Thyroid gland (tissue), 4 donors: ENCODE measurements at regions not wholly inside any gene's neighbourhood (a gene's known extent, or its start where the extent isn't known, plus 50 kb on each side); places are given as distances from the start of the nearest gene placed in this dataset.
"Not testable (repeated sequence)": the region's sequence is repeated elsewhere in the genome, so short reads cannot be mapped to it uniquely, and the experiment has no call there.

Experiments
- CTCF ChIP-seq, 6 experiments: fragments of 200-600 bp in 3 of 6; fragments of 450-650 bp in 3 of 6; sonication (generic) in 3 of 6; IDR thresholded peaks; one replicate each; pipeline ENCODE4 v1.5.1; 2016 to 2019; ENCODE audit warnings: antibody characterized with exemption in 6 of 6, mild to moderate bottlenecking in 2 of 6, inconsistent platforms in 1 of 6, moderate library complexity in 1 of 6
- POLR2A ChIP-seq, 2 donors: fragments of 450-650 bp; IDR thresholded peaks; one replicate each; pipeline ENCODE4 v1.6.1; 2017; ENCODE audit warnings: antibody characterized with exemption in 2 of 2, mild to moderate bottlenecking in 2 of 2, moderate library complexity in 1 of 2

DNA sequence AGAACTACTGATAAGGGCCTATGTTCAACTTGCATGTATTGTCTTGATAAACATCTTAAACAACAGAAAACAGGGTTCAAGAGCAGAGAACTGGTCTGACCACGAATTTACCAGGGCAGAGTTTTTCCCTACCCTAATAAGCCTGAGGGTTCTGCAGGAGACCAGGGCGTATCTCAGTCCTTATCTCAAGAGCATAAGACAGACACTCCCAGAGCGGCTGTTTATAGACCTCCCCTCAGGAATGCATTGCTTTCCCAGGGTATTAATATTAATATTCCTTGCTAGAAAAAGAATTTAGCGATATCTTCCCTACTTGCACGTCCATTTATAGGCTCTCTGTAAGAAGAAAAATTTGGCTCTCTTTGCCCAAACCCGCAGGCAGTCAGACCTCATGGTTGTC is 637.2 kb downstream of the EPM2A start:
- TF ChIP-seq CTCF, POLR2A (IDR thresholded peaks at IDR 0.05): not testable (repeated sequence)
